Endothelial cell of umbilical vein (primary cell): ENCODE measurements at regions not wholly inside any gene's neighbourhood (a gene's known extent, or its start where the extent isn't known, plus 50 kb on each side); places are given as distances from the start of the nearest gene placed in this dataset.

Source experiments
- BruUV-seq: library from RNA; stranded (reverse); fragments of 400-500 nt; replicated peaks from 2 replicates; lab custom pipeline; 2021; lab: Mats Ljungman, UMichigan
- CTCF ChIA-PET: fragments of 300-600, 350-600 bp; sonication (Branson Sonifier 250); formaldehyde crosslinking; loops from one replicate; lab custom pipeline; 2021; ENCODE audit warnings: antibody characterized with exemption, inconsistent platforms; lab: Charles Lee
- POLR2A ChIA-PET: fragments of 300-600, 350-600 bp; sonication (Branson Sonifier 250); formaldehyde crosslinking; loops from one replicate; lab custom pipeline; 2021; ENCODE audit warnings: antibody characterized with exemption, inconsistent platforms; lab: Charles Lee
- DNase-seq: peaks from one replicate; pipeline ENCODE4 v3.0.0-alpha.2; 2011; ENCODE audit warnings: low read depth, low spot score
- FAIRE-seq: peaks from 2 replicates; lab custom pipeline; 2011; peaks lifted over from hg19 to GRCh38; lab: Jason Lieb, UNC
- H2AFZ ChIP-seq: 2 replicates; pipeline ENCODE4 v1.6.0; 2012; ENCODE audit warnings: low read depth, low read length, control low read depth, inconsistent platforms
- H3K27ac ChIP-seq: 2 replicates; pipeline ENCODE4 v1.5.1; 2011; ENCODE audit warnings: low read depth, mild to moderate bottlenecking, control low read depth, low read length, moderate library complexity; ENCODE audit not compliant: insufficient read depth
- H3K27me3 ChIP-seq, 2 experiments: 2 replicates each; pipeline versions ENCODE4 v1.6.0 to v1.6.1; 2011; ENCODE audit warnings: low read length in 2 of 2, mixed read lengths in 1 of 2; ENCODE audit not compliant: control insufficient read depth in 2 of 2, insufficient read depth in 2 of 2
- H3K36me3 ChIP-seq, 2 experiments: 2 replicates in 1 of 2; 3 replicates in 1 of 2; pipeline ENCODE4 v1.5.1; 2011; ENCODE audit warnings: low read length in 2 of 2, mild to moderate bottlenecking in 1 of 2, moderate library complexity in 1 of 2; ENCODE audit not compliant: control insufficient read depth in 2 of 2, insufficient read depth in 2 of 2; ENCODE audit errors: extremely low read depth in 1 of 2
- H3K4me1 ChIP-seq: 3 replicates; pipeline ENCODE4 v1.5.1; 2011; ENCODE audit warnings: mild to moderate bottlenecking, low read length; ENCODE audit not compliant: control insufficient read depth, insufficient read depth; ENCODE audit errors: extremely low read depth
- H3K4me2 ChIP-seq: 2 replicates; pipeline ENCODE4 v1.6.1; 2011; ENCODE audit warnings: low read length, control low read depth, mixed read lengths; ENCODE audit not compliant: insufficient read depth
- H3K4me3 ChIP-seq, 3 experiments: fragments of 200-600 bp in 1 of 3; sonication (generic), shearing (Covaris generic) in 1 of 3; replicated peaks in 1 of 3; 2 replicates each; pipeline ENCODE4 v1.5.1; 2011 to 2016; ENCODE audit warnings: control low read depth in 3 of 3, low read length in 3 of 3, mild to moderate bottlenecking in 2 of 3, inconsistent platforms in 1 of 3, low read depth in 1 of 3, moderate library complexity in 1 of 3; ENCODE audit not compliant: insufficient read depth in 1 of 3
- H3K79me2 ChIP-seq: 2 replicates; pipeline ENCODE4 v1.6.0; 2012; ENCODE audit warnings: low read length, inconsistent platforms; ENCODE audit not compliant: control insufficient read depth, insufficient read depth
- H3K9ac ChIP-seq: replicated peaks from 2 replicates; pipeline ENCODE3; 2011; ENCODE audit warnings: low read length, control low read depth; ENCODE audit not compliant: insufficient read depth; ENCODE audit errors: extremely low read depth
- H3K9me1 ChIP-seq: replicated peaks from 3 replicates; pipeline ENCODE4 v1.6.0; 2011; ENCODE audit warnings: mild to moderate bottlenecking, low read length; ENCODE audit not compliant: control insufficient read depth, insufficient read depth; ENCODE audit errors: extremely low read depth
- H3K9me3 ChIP-seq: replicated peaks from 2 replicates; pipeline ENCODE4 v1.5.1; 2012; ENCODE audit warnings: low read length, inconsistent platforms; ENCODE audit not compliant: control insufficient read depth, insufficient read depth
- H4K20me1 ChIP-seq: replicated peaks from 2 replicates; pipeline ENCODE3; 2011; ENCODE audit warnings: mild to moderate bottlenecking, low read length; ENCODE audit not compliant: control insufficient read depth, insufficient read depth; ENCODE audit errors: extremely low read depth
- EZH2 ChIP-seq: IDR thresholded peaks from 2 replicates; pipeline ENCODE4 v1.6.1; 2012; ENCODE audit warnings: borderline replicate concordance, low read depth, mild to moderate bottlenecking, moderate library complexity, low read length, inconsistent platforms; ENCODE audit not compliant: severe bottlenecking
- FOS ChIP-seq: IDR thresholded peaks from 2 replicates; pipeline ENCODE4 v1.6.1; 2011; ENCODE audit warnings: mild to moderate bottlenecking, low read length, moderate library complexity, borderline replicate concordance; ENCODE audit not compliant: insufficient read depth
- GATA2 ChIP-seq: IDR thresholded peaks from 2 replicates; pipeline ENCODE4 v1.7.0; 2011; ENCODE audit warnings: low read depth, mild to moderate bottlenecking, moderate library complexity, mixed read lengths, low read length; ENCODE audit not compliant: insufficient read length, insufficient read depth
- JUN ChIP-seq: IDR thresholded peaks from 2 replicates; pipeline ENCODE4 v1.6.1; 2011; ENCODE audit warnings: borderline replicate concordance, low read depth; ENCODE audit not compliant: insufficient read length, insufficient read depth
- MAX ChIP-seq: IDR thresholded peaks from 2 replicates; pipeline ENCODE4 v1.6.1; 2011; ENCODE audit not compliant: insufficient read depth, insufficient read length
- MYC ChIP-seq: IDR thresholded peaks from one replicate; pipeline ENCODE4 v1.6.1; 2011; ENCODE audit warnings: mild to moderate bottlenecking, low read depth, low read length
- POLR2A ChIP-seq: IDR thresholded peaks from 2 replicates; pipeline ENCODE4 v1.6.1; 2012; ENCODE audit warnings: low read depth, mild to moderate bottlenecking, control low read depth, low read length
- POLR2AphosphoS5 ChIP-seq: IDR thresholded peaks from 2 replicates; pipeline ENCODE4 v1.6.1; 2012; ENCODE audit warnings: low read depth, mild to moderate bottlenecking, control low read depth, low read length, moderate library complexity; ENCODE audit not compliant: insufficient read depth
- dilution Hi-C: fragments of 300-500 bp; cut with MboI; formaldehyde crosslinking; loops from one replicate; pipeline ENCODE4 v1.15.0; 2019; ENCODE audit warnings: low sequenced_read_pairs; ENCODE audit not compliant: extremely low pct_ligation_motif_present
- intact Hi-C: fragments of 100-400 bp; cut with micrococcal nuclease; formaldehyde crosslinking; loops from one replicate; pipeline ENCODE4 v1.10.0; 2022

GRCh38 chr6:126831461-126831860, 287.0 kb upstream of the RSPO3 start:
- Histone ChIP-seq H3K36me3 (no peaks in the 10 kb centered on the region), H3K79me2 (no peaks in the 10 kb centered on the region), H3K9ac (peak overlapping the region; percentile 64), H3K4me1 (peaks cover 20% of the 10 kb centered on the region), H3K27ac (peak overlapping the region; percentile 88), H3K9me1 (no peaks in the 10 kb centered on the region), H3K9me3 (no peaks in the 10 kb centered on the region), H4K20me1 (no peaks in the 10 kb centered on the region), H2AFZ (peak overlapping the region; percentile 56), H3K4me3 (no peak overlapping the region), H3K4me2 (peak overlapping the region; percentile 88), H3K27me3 (no peaks in the 10 kb centered on the region)
- peak; percentile 55 for TF ChIP-seq FOS
- no peak for TF ChIP-seq MAX
- peak; percentile 43 for TF ChIP-seq JUN
- FAIRE-seq (peak; percentile 64), DNase-seq (peak; percentile 72)
- dilution Hi-C loops = no loop called here
- ChIA-PET CTCF (interaction anchor here (1.0 to 3.0 kb wide), 3 partner anchors 11 to 27 kb away, joined by 6 to 17 read pairs (median 7); no protein-coding TSS in a partner anchor), POLR2A (no interaction called here)
- intact Hi-C loops = loop anchor here (1.0 to 2.0 kb wide), 3 partner anchors 58 to 223 kb away; no protein-coding TSS in a partner anchor
- BruUV-seq = no TSS peak

- Histone ChIP-seq H3K27ac (no peak overlapping the region), H3K79me2 (no peaks in the 10 kb centered on the region), H2AFZ (no peak overlapping the region), H3K9me1 (no peaks in the 10 kb centered on the region), H3K4me1 (peaks cover 4% of the 10 kb centered on the region), H3K9ac (no peak overlapping the region), H3K4me3 (no peak overlapping the region), H3K4me2 (no peak overlapping the region), H3K27me3 (no peaks in the 10 kb centered on the region), H3K36me3 (no peaks in the 10 kb centered on the region), H3K9me3 (no peaks in the 10 kb centered on the region), H4K20me1 (no peaks in the 10 kb centered on the region)
- no peak for TF ChIP-seq MAX
- TF ChIP-seq EZH2 = no peak
- no peak for TF ChIP-seq POLR2A
- TF ChIP-seq JUN = no peak
- TF ChIP-seq MYC = no peak
- no peak for TF ChIP-seq GATA2
- TF ChIP-seq POLR2AphosphoS5 = no peak
- dilution Hi-C loops (no loop called here), intact Hi-C loops (no loop called here)
- BruUV-seq = no TSS peak
- no peak for FAIRE-seq
- no peak for DNase-seq
- ChIA-PET POLR2A (no interaction called here), CTCF (no interaction called here)
Observed at GRCh38 chr6:126842769-126843168, 275.7 kb upstream of the RSPO3 start.
